ENCODE measurements at regions not wholly inside any gene's neighbourhood (a gene's known extent, or its start where the extent isn't known, plus 50 kb on each side); places are given as distances from the start of the nearest gene placed in this dataset.
A peak's percentile ranks its signal among the peaks of the same experiment; 100 is the strongest.

DNA sequence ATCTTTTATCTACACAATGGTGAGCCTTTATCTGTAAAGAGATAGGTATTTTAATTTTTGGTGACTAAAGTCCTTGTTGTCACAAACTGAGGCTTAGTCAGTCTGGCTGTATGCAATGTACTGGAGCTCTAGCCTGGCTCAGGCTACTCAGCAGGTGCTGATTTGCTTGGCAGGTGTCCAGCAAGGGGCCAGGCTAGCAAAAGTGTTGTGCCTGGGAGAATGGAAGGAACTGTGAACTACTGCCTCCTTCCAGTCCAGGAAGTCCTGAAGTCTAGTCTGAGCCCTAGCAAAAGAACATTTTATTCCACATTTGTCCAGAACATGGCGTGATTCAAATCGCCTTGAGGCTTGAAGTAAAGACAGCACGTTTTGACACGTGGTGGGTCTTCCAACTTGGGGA lies 260.5 kb downstream of the CCDC85A start:
- FAIRE-seq (no peak), DNase-seq (peak; percentile 95 to 97)
- 9 to 49% (median 18%) methylated on average over 4 of the region's 4 CpGs for WGBS, 3 donors
- Histone ChIP-seq H3K4me1 (ENCODE audit: control insufficient read depth in 3 of 3, insufficient read depth in 2 of 3, low read depth in 1 of 3, low read length in 2 of 3) (peaks cover 0 to 29% (median 4%) of the 10 kb centered on the region in 3 donors), H3K36me3 (ENCODE audit: control insufficient read depth in 3 of 3, insufficient read depth in 2 of 3, low read depth in 1 of 3, low read length in 3 of 3) (no peaks in the 10 kb centered on the region), H3K27ac (ENCODE audit: low read depth in 1 of 3, low read length in 2 of 3) (peak overlapping the region; percentile 59 to 90 (median 64)), H3K4me3 (ENCODE audit: low read depth in 1 of 3, low read length in 3 of 3) (no peak overlapping the region), H3K27me3 (ENCODE audit: control insufficient read depth in 3 of 3, insufficient read depth in 3 of 3, low read length in 3 of 3) (no peaks in the 10 kb centered on the region), H3K9me3 (ENCODE audit: control insufficient read depth in 2 of 2, insufficient read depth in 1 of 2, low read depth in 1 of 2, low read length in 1 of 2) (no peaks in the 10 kb centered on the region)

- Histone ChIP-seq H3K36me3 (ENCODE audit: control insufficient read depth in 3 of 3, insufficient read depth in 2 of 3, low read depth in 1 of 3, low read length in 3 of 3) (no peaks in the 10 kb centered on the region), H3K4me3 (ENCODE audit: low read depth in 1 of 3, low read length in 3 of 3) (no peak overlapping the region), H3K27me3 (ENCODE audit: control insufficient read depth in 3 of 3, insufficient read depth in 3 of 3, low read length in 3 of 3) (no peaks in the 10 kb centered on the region), H3K4me1 (ENCODE audit: control insufficient read depth in 3 of 3, insufficient read depth in 2 of 3, low read depth in 1 of 3, low read length in 2 of 3) (peaks cover 0 to 42% (median 4%) of the 10 kb centered on the region in 3 donors), H3K9me3 (ENCODE audit: control insufficient read depth in 2 of 2, insufficient read depth in 1 of 2, low read depth in 1 of 2, low read length in 1 of 2) (no peaks in the 10 kb centered on the region), H3K27ac (ENCODE audit: low read depth in 1 of 3, low read length in 2 of 3) (peak overlapping the region; percentile 15 to 88 (median 86))
- DNase-seq: peak; percentile 65 to 88
- 16 to 36% (median 26%) methylated on average over 5 of the region's 5 CpGs for WGBS, 3 donors
- FAIRE-seq: no peak
Observed at GRCh38 chr2:56448403-56449001, 264.7 kb downstream of the CCDC85A start.

GRCh38 chr2:56449002-56449431 lies 265.2 kb downstream of the CCDC85A start:
- H3K4me3 ChIP-seq (ENCODE audit: low read depth in 1 of 3, low read length in 3 of 3): peak overlapping the region in 1 of 3 donors; percentile 27
- 8 to 27% (median 21%) methylated on average over 8 of the region's 8 CpGs for WGBS, 3 donors
- peaks cover 0 to 42% (median 4%) of the 10 kb centered on the region in 3 donors for H3K4me1 ChIP-seq (ENCODE audit: control insufficient read depth in 3 of 3, insufficient read depth in 2 of 3, low read depth in 1 of 3, low read length in 2 of 3)
- H3K36me3 ChIP-seq (ENCODE audit: control insufficient read depth in 3 of 3, insufficient read depth in 2 of 3, low read depth in 1 of 3, low read length in 3 of 3): no peaks in the 10 kb centered on the region
- H3K9me3 ChIP-seq (ENCODE audit: control insufficient read depth in 2 of 2, insufficient read depth in 1 of 2, low read depth in 1 of 2, low read length in 1 of 2): no peaks in the 10 kb centered on the region
- no peak for FAIRE-seq
- peak overlapping the region in 1 of 3 donors; percentile 88 for H3K27ac ChIP-seq (ENCODE audit: low read depth in 1 of 3, low read length in 2 of 3)
- DNase-seq: peak; percentile 92 to 94
- H3K27me3 ChIP-seq (ENCODE audit: control insufficient read depth in 3 of 3, insufficient read depth in 3 of 3, low read length in 3 of 3): no peaks in the 10 kb centered on the region

DNA sequence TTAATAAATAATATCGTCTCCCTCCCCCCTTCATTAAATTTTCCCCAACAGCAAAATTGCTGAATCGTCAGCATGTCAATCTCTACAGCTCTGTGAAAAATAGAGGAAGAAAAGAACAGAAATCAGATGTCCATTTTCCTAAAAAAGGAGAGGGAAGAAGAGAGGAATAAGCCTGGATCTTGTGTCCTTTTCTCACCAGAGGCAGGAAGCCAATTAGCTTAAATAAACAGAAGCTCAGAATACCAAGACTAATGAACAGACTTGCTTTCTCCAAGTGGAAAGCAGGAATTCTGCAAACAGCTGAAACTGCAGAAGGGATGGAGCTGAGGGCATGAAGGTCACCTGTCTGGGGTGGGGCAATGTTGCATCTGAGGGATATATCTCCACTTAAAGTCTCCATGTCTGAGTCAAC lies 265.7 kb downstream of the CCDC85A start:
- Histone ChIP-seq H3K4me1 (ENCODE audit: control insufficient read depth in 3 of 3, insufficient read depth in 2 of 3, low read depth in 1 of 3, low read length in 2 of 3) (peaks cover 0 to 41% (median 3%) of the 10 kb centered on the region in 3 donors), H3K27me3 (ENCODE audit: control insufficient read depth in 3 of 3, insufficient read depth in 3 of 3, low read length in 3 of 3) (no peaks in the 10 kb centered on the region), H3K27ac (ENCODE audit: low read depth in 1 of 3, low read length in 2 of 3) (peak overlapping the region in 1 of 3 donors; percentile 88), H3K36me3 (ENCODE audit: control insufficient read depth in 3 of 3, insufficient read depth in 2 of 3, low read depth in 1 of 3, low read length in 3 of 3) (no peaks in the 10 kb centered on the region), H3K9me3 (ENCODE audit: control insufficient read depth in 2 of 2, insufficient read depth in 1 of 2, low read depth in 1 of 2, low read length in 1 of 2) (no peaks in the 10 kb centered on the region), H3K4me3 (ENCODE audit: low read depth in 1 of 3, low read length in 3 of 3) (peak overlapping the region in 1 of 3 donors; percentile 27)
- DNase-seq (peak; percentile 41 to 77), FAIRE-seq (no peak)
- 15 to 26% (median 21%) methylated on average over 2 of the region's 2 CpGs for WGBS, 3 donors

- no peak for FAIRE-seq
- Histone ChIP-seq H3K27ac (ENCODE audit: low read depth in 1 of 3, low read length in 2 of 3) (peak overlapping the region in 1 of 3 donors; percentile 88), H3K27me3 (ENCODE audit: control insufficient read depth in 3 of 3, insufficient read depth in 3 of 3, low read length in 3 of 3) (no peaks in the 10 kb centered on the region), H3K9me3 (ENCODE audit: control insufficient read depth in 2 of 2, insufficient read depth in 1 of 2, low read depth in 1 of 2, low read length in 1 of 2) (no peaks in the 10 kb centered on the region), H3K36me3 (ENCODE audit: control insufficient read depth in 3 of 3, insufficient read depth in 2 of 3, low read depth in 1 of 3, low read length in 3 of 3) (no peaks in the 10 kb centered on the region), H3K4me1 (ENCODE audit: control insufficient read depth in 3 of 3, insufficient read depth in 2 of 3, low read depth in 1 of 3, low read length in 2 of 3) (peaks cover 0 to 35% (median 2%) of the 10 kb centered on the region in 3 donors), H3K4me3 (ENCODE audit: low read depth in 1 of 3, low read length in 3 of 3) (no peak overlapping the region)
- WGBS, 3 donors: 65 to 100% (median 85%) methylated on average over 1 of the region's 1 CpG
- DNase-seq: no peak
Observed at GRCh38 chr2:56450047-56450446, 266.3 kb downstream of the CCDC85A start.

- FAIRE-seq (no peak), DNase-seq (no peak)
- no peaks in the 10 kb centered on the region for H3K27me3 ChIP-seq (ENCODE audit: control insufficient read depth in 3 of 3, insufficient read depth in 3 of 3, low read length in 3 of 3)
- no peaks in the 10 kb centered on the region for H3K9me3 ChIP-seq (ENCODE audit: control insufficient read depth in 2 of 2, insufficient read depth in 1 of 2, low read depth in 1 of 2, low read length in 1 of 2)
- H3K4me1 ChIP-seq (ENCODE audit: control insufficient read depth in 3 of 3, insufficient read depth in 2 of 3, low read depth in 1 of 3, low read length in 2 of 3): peaks cover 0 to 27% (median 2%) of the 10 kb centered on the region in 3 donors
- no peak overlapping the region for H3K27ac ChIP-seq (ENCODE audit: low read depth in 1 of 3, low read length in 2 of 3)
- no peak overlapping the region for H3K4me3 ChIP-seq (ENCODE audit: low read depth in 1 of 3, low read length in 3 of 3)
- H3K36me3 ChIP-seq (ENCODE audit: control insufficient read depth in 3 of 3, insufficient read depth in 2 of 3, low read depth in 1 of 3, low read length in 3 of 3): no peaks in the 10 kb centered on the region
Observed at GRCh38 chr2:56450772-56451171, 267.0 kb downstream of the CCDC85A start.

- Histone ChIP-seq H3K27me3 (ENCODE audit: control insufficient read depth in 3 of 3, insufficient read depth in 3 of 3, low read length in 3 of 3) (no peaks in the 10 kb centered on the region), H3K4me1 (ENCODE audit: control insufficient read depth in 3 of 3, insufficient read depth in 2 of 3, low read depth in 1 of 3, low read length in 2 of 3) (no peaks in the 10 kb centered on the region), H3K27ac (ENCODE audit: low read depth in 1 of 3, low read length in 2 of 3) (no peak overlapping the region), H3K4me3 (ENCODE audit: low read depth in 1 of 3, low read length in 3 of 3) (no peak overlapping the region), H3K9me3 (ENCODE audit: control insufficient read depth in 2 of 2, insufficient read depth in 1 of 2, low read depth in 1 of 2, low read length in 1 of 2) (no peaks in the 10 kb centered on the region), H3K36me3 (ENCODE audit: control insufficient read depth in 3 of 3, insufficient read depth in 2 of 3, low read depth in 1 of 3, low read length in 3 of 3) (no peaks in the 10 kb centered on the region)
- no peak for DNase-seq
- no peak for FAIRE-seq
- 75 to 90% (median 84%) methylated on average over 2 of the region's 2 CpGs for WGBS, 3 donors
Observed at GRCh38 chr2:56455642-56456041, 271.9 kb downstream of the CCDC85A start.

GRCh38 chr2:56456791-56457190 lies 273.0 kb downstream of the CCDC85A start:
- no peak overlapping the region for H3K4me3 ChIP-seq (ENCODE audit: low read depth in 1 of 3, low read length in 3 of 3)
- no peak overlapping the region for H3K27ac ChIP-seq (ENCODE audit: low read depth in 1 of 3, low read length in 2 of 3)
- DNase-seq (no peak), FAIRE-seq (no peak)
- WGBS, 3 donors: 30 to 69% (median 55%) methylated on average over 1 of the region's 1 CpG
- no peaks in the 10 kb centered on the region for H3K27me3 ChIP-seq (ENCODE audit: control insufficient read depth in 3 of 3, insufficient read depth in 3 of 3, low read length in 3 of 3)
- no peaks in the 10 kb centered on the region for H3K9me3 ChIP-seq (ENCODE audit: control insufficient read depth in 2 of 2, insufficient read depth in 1 of 2, low read depth in 1 of 2, low read length in 1 of 2)
- no peaks in the 10 kb centered on the region for H3K4me1 ChIP-seq (ENCODE audit: control insufficient read depth in 3 of 3, insufficient read depth in 2 of 3, low read depth in 1 of 3, low read length in 2 of 3)
- no peaks in the 10 kb centered on the region for H3K36me3 ChIP-seq (ENCODE audit: control insufficient read depth in 3 of 3, insufficient read depth in 2 of 3, low read depth in 1 of 3, low read length in 3 of 3)

DNA sequence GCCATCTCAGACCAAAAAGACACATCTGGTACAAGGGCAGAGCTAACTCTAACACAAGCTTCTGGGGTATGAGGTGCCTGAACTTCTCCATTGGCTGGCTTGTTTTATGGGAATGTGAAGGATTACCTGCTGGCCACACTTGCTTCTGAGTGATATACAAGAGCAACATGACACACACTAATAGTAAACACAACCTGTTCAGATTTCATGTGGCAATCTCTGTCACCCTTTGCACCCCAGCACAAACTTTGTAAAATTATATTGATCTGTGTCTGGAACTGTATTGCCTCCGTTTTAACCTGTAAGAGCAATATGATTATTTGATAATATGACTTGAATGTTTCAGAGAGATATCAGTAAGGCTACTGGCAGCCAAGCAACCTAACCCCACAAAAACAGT lies 276.7 kb downstream of the CCDC85A start:
- Histone ChIP-seq H3K27ac (ENCODE audit: low read depth in 1 of 3, low read length in 2 of 3) (no peak overlapping the region), H3K36me3 (ENCODE audit: control insufficient read depth in 3 of 3, insufficient read depth in 2 of 3, low read depth in 1 of 3, low read length in 3 of 3) (no peaks in the 10 kb centered on the region), H3K27me3 (ENCODE audit: control insufficient read depth in 3 of 3, insufficient read depth in 3 of 3, low read length in 3 of 3) (no peaks in the 10 kb centered on the region), H3K4me1 (ENCODE audit: control insufficient read depth in 3 of 3, insufficient read depth in 2 of 3, low read depth in 1 of 3, low read length in 2 of 3) (no peaks in the 10 kb centered on the region), H3K4me3 (ENCODE audit: low read depth in 1 of 3, low read length in 3 of 3) (no peak overlapping the region), H3K9me3 (ENCODE audit: control insufficient read depth in 2 of 2, insufficient read depth in 1 of 2, low read depth in 1 of 2, low read length in 1 of 2) (no peaks in the 10 kb centered on the region)
- no peak for FAIRE-seq
- 19 to 39% (median 28%) methylated on average over 1 of the region's 1 CpG for WGBS, 3 donors
- DNase-seq: no peak
